SU-DHL-6 (cell line): ENCODE measurements at regions not wholly inside any gene's neighbourhood (a gene's known extent, or its start where the extent isn't known, plus 50 kb on each side); places are given as distances from the start of the nearest gene placed in this dataset.

Experiments
- H2AFZ ChIP-seq: fragments of 200-600 bp; sonication (generic); 2 replicates; pipeline ENCODE4 v1.6.1; 2014; ENCODE audit warnings: low read depth, mild to moderate bottlenecking, moderate library complexity, mixed read lengths, antibody characterized with exemption, low read length; ENCODE audit not compliant: severe bottlenecking
- H3F3A ChIP-seq: fragments of 200-600 bp; shearing (Covaris generic); 2 replicates; pipeline ENCODE4 v1.6.0; 2016; ENCODE audit warnings: antibody characterized with exemption, mild to moderate bottlenecking; ENCODE audit not compliant: insufficient read depth
- H3K27ac ChIP-seq: fragments of 200-600 bp; sonication (generic); 2 replicates; pipeline ENCODE4 v1.5.1; 2016; ENCODE audit warnings: low read depth, mild to moderate bottlenecking, low read length, moderate library complexity, mixed read lengths
- H3K27me3 ChIP-seq: fragments of 200-600 bp; sonication (generic), shearing (Covaris generic); 2 replicates; pipeline ENCODE4 v1.6.0; 2014; ENCODE audit warnings: mild to moderate bottlenecking, low read length
- H3K36me3 ChIP-seq: fragments of 200-600 bp; sonication (generic); 2 replicates; pipeline ENCODE4 v1.6.1; 2014; ENCODE audit warnings: mild to moderate bottlenecking, low read length, mixed read lengths
- H3K4me2 ChIP-seq: fragments of 300-600, 200-600 bp; shearing (Covaris generic), sonication (generic); 2 replicates; pipeline ENCODE4 v1.6.0; 2014; ENCODE audit warnings: low read length, low read depth, mild to moderate bottlenecking; ENCODE audit not compliant: poor library complexity, severe bottlenecking
- H3K4me3 ChIP-seq: fragments of 200-600 bp; sonication (generic); 2 replicates; pipeline ENCODE4 v1.5.1; 2014; ENCODE audit warnings: antibody characterized with exemption, low read length, mild to moderate bottlenecking, mixed read lengths; ENCODE audit not compliant: insufficient read depth, poor library complexity, severe bottlenecking
- H3K79me2 ChIP-seq: fragments of 200-600 bp; sonication (generic); 2 replicates; pipeline ENCODE4 v1.6.1; 2014; ENCODE audit warnings: mild to moderate bottlenecking, low read length, moderate library complexity; ENCODE audit not compliant: insufficient read depth
- H3K9ac ChIP-seq: fragments of 200-600 bp; sonication (generic); 2 replicates; pipeline ENCODE4 v1.7.0; 2014; ENCODE audit warnings: mild to moderate bottlenecking, low read length
- H3K9me2 ChIP-seq: fragments of 200-600 bp; sonication (generic); replicated peaks from 2 replicates; pipeline ENCODE4 v1.6.1; 2014; ENCODE audit warnings: low read length; ENCODE audit not compliant: insufficient read depth
- H3K9me3 ChIP-seq: fragments of 200-600 bp; sonication (generic); 2 replicates; pipeline ENCODE4 v1.6.1; 2014; ENCODE audit warnings: low read length, mixed read lengths; ENCODE audit not compliant: insufficient read depth
- H4K20me1 ChIP-seq: fragments of 200-600 bp; sonication (generic); 2 replicates; pipeline ENCODE4 v1.6.1; 2014; ENCODE audit warnings: low read depth, mild to moderate bottlenecking, antibody characterized with exemption, low read length, moderate library complexity, mixed read lengths
- CTCF ChIP-seq: fragments of 200-600 bp; sonication (generic); IDR thresholded peaks from one replicate; pipeline ENCODE4 v1.5.1; 2017; ENCODE audit warnings: antibody characterized with exemption, mild to moderate bottlenecking, low read length, moderate library complexity; ENCODE audit not compliant: insufficient read depth, poor library complexity, severe bottlenecking
- EZH2phosphoT487 ChIP-seq: fragments of 200-600 bp; sonication (generic), shearing (Covaris generic); conservative IDR thresholded peaks from 2 replicates; pipeline ENCODE4 v1.6.1; 2018; ENCODE audit warnings: mild to moderate bottlenecking, antibody characterized with exemption, low read length, moderate library complexity, mixed read lengths

GRCh38 chr5:58122848-58123392, 337.0 kb downstream of the PLK2 start:
- Histone ChIP-seq H3K9me2 (no peaks in the 10 kb centered on the region), H3K9ac (no peak overlapping the region), H3K79me2 (no peaks in the 10 kb centered on the region), H4K20me1 (no peaks in the 10 kb centered on the region), H2AFZ (no peak overlapping the region), H3F3A (no peaks in the 10 kb centered on the region), H3K4me2 (no peak overlapping the region), H3K9me3 (no peaks in the 10 kb centered on the region), H3K27me3 (no peaks in the 10 kb centered on the region), H3K27ac (no peak overlapping the region), H3K4me3 (no peak overlapping the region), H3K36me3 (no peaks in the 10 kb centered on the region)
- no peak for TF ChIP-seq EZH2phosphoT487
- TF ChIP-seq CTCF = no peak

- Histone ChIP-seq H3K36me3 (no peaks in the 10 kb centered on the region), H4K20me1 (no peaks in the 10 kb centered on the region), H3F3A (no peaks in the 10 kb centered on the region), H3K79me2 (no peaks in the 10 kb centered on the region), H3K27me3 (no peaks in the 10 kb centered on the region), H3K9ac (no peak overlapping the region), H3K4me3 (no peak overlapping the region), H3K9me2 (no peaks in the 10 kb centered on the region), H3K9me3 (no peaks in the 10 kb centered on the region), H3K27ac (no peak overlapping the region), H2AFZ (no peak overlapping the region), H3K4me2 (no peak overlapping the region)
- TF ChIP-seq CTCF = no peak
- TF ChIP-seq EZH2phosphoT487 = no peak
These were observed 337.7 kb downstream of the PLK2 start for GRCh38 chr5:58122157-58122556.

DNA sequence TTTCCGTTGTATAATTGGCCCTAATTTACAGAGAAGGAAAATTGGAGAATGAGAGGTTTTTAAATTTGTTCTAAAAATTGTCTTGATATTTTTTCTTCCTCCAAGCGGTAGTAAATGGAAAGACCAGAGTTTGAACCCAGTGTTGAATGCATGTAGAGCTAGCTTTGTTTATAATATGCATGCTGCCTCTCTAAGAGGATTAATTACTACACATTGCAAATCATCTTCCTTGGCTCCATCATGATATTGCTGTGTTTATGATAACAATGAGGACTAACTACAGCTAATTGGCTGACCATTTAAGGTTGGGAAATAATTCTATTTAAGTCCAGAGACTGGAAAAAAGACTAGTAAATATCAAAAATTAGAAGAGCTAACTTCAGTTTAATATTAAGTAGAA, 338.5 kb downstream of the PLK2 start:
- Histone ChIP-seq H3K79me2 (no peaks in the 10 kb centered on the region), H4K20me1 (no peaks in the 10 kb centered on the region), H3K4me3 (no peak overlapping the region)

More for the DNA sequence above, 338.5 kb downstream of the PLK2 start:
- Histone ChIP-seq H3K36me3 (no peaks in the 10 kb centered on the region), H2AFZ (no peak overlapping the region), H3K27ac (no peak overlapping the region), H3K9me3 (no peaks in the 10 kb centered on the region), H3K27me3 (no peaks in the 10 kb centered on the region), H3F3A (no peaks in the 10 kb centered on the region), H3K9me2 (no peaks in the 10 kb centered on the region), H3K9ac (no peak overlapping the region), H3K4me2 (no peak overlapping the region)
- TF ChIP-seq CTCF = no peak
- no peak for TF ChIP-seq EZH2phosphoT487
